ENCODE measurements at regions not wholly inside any gene's neighbourhood (a gene's known extent, or its start where the extent isn't known, plus 50 kb on each side); places are given as distances from the start of the nearest gene placed in this dataset.

- TF ChIP-seq POLR2AphosphoS5 (IDR thresholded peaks at IDR 0.05; ENCODE audit: insufficient read depth in 1 of 2, low read depth in 1 of 2) (no peak), CTCF (IDR thresholded peaks at IDR 0.05) (no peak)
These were observed 77.3 kb downstream of the OLFM4 start for GRCh38 chr13:53105890-53106289.
